NOMO-1 treated with dmso at 0.1 percent for 144 hours (cell line): ENCODE measurements at regions not wholly inside any gene's neighbourhood (a gene's known extent, or its start where the extent isn't known, plus 50 kb on each side); places are given as distances from the start of the nearest gene placed in this dataset.

Experiments
- DNase-seq: peaks from one replicate; lab custom pipeline; 2025; ENCODE audit not compliant: unreplicated experiment; lab: John Stamatoyannopoulos, UW

GRCh38 chr1:219405531-219406331, 207.2 kb downstream of the ZC3H11B start:
- DNase-seq = no peak

DNA sequence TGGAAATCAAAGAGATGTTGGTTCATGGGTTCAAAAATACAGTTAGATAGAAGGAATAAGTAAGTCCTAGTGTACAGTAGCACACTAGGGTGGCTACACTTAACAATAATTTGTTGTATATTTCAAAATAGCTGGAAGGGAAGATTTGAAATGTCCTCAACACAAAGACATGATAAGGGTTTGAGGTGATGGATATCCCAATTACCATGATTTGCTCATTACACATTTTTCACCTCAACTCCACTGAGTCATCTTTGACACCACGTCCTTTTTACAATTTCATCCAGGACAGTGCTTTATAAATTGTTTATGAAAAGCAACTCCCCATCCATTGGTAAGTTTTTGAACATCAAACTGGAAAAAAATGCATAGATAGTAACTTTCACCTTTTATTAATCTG, 208.3 kb downstream of the ZC3H11B start:
- DNase-seq = no peak

- DNase-seq = no peak
Observed at GRCh38 chr1:219402925-219403324, 210.0 kb downstream of the ZC3H11B start.

DNA sequence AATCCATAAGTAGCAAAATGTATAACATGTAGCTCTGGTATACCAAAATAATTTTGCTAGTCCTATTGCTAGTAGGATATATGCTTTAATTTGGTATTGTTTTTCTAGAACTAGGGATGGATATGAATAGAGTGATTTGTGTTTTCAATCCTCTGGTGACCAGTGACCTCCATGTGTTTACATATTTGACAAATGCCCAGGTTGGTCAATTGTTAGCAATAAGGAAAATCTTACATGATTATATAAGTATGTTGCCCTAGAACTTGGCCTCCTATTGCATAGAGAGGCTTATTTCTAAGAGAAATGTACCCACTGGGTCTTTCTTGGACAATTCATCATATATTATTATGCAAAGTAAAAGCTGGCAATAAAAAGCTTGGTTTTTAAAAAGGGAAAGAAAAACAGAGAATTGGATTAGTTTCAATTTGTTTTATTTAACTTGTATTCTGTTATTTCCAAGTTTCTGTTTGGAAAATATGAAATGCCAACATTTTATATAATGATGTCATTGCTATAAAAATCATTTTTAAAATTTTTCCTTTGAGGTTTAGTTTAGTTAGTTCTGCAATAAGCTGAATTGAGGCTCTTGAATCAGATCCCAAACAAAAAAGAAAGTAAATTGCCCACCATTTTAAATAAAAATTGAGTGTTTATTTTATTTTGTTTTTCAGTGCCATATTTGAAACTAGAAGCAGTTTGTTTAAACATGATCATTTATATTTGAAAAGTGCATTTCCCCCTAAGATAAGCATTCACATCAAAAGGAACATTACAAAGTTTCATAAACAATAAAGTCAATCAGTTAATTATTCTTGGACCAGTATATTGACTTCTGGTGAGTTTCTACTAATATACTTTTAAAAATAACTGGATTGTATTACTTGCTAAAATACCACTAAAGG, 210.9 kb downstream of the ZC3H11B start:
- DNase-seq = no peak

GRCh38 chr1:219399446-219399845, 213.5 kb downstream of the ZC3H11B start:
- DNase-seq = no peak

DNA sequence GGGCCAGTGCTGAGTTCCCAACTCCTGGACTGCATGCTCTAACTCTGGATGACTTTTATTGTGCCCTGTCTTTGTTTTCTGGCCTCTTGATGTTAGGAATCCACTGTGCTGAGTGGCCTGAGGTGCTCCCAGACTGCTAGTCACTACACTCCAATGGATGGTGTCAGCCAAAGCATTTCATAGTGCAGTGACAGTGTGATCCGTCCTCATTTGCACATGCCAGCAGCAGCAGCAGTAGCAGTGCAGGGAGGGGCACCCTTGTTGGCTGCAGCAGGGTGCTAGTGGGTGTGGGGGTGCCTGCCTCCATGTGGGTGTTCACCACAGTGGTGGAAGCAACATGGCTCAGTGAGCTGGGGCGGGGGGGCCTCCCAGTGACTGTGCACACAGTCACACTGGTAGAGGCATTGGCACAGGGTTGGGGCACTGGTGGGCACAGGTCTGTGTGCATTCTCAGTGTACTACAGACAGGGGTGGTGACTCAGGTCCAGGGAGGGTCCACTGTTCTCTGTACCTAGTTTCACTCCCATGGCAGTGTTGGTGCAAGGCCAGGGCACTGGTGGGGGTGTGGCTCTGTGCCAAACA, 214.0 kb downstream of the ZC3H11B start:
- no peak for DNase-seq

DNA sequence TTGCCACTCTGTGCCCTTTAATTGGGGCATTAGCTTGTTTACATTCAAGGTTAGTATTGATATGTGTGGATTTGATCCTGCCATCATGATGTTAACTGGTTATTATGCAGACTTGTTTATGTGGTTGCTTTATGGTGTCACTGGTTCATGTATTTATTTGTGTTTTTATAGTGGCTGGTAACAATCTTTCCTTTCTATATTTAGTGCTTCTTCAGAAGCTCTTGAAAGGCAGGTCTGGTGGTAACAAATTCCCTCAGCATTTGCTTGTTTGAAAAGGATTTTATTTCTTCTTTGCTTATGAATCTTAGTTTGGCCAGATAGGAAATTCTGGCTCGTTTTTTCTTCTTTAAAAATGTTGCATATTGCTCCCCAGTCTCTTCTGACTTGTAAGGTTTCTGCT, 215.4 kb downstream of the ZC3H11B start:
- DNase-seq = no peak

GRCh38 chr1:219391297-219391696, 217.6 kb downstream of the LYPLAL1 start:
- no peak for DNase-seq

DNA sequence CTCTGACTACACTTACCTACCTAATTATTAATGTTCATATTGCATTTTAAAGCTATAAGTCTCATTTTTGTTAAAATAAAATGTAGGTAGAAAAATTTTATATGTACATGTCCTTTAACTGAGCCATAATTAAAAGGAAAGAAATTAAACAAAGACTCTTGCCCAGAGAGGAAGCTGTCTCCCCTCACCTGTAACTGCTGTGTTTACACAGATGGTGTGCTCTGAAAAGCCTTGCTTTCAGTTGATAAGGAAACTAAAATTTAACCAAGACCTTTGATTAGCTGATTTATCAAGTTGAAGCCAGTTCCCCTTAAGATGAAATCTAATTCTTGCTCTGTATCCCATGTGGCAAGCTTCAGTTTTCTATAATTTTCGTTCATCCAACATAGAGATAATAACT, 213.5 kb downstream of the LYPLAL1 start:
- DNase-seq = no peak

DNA sequence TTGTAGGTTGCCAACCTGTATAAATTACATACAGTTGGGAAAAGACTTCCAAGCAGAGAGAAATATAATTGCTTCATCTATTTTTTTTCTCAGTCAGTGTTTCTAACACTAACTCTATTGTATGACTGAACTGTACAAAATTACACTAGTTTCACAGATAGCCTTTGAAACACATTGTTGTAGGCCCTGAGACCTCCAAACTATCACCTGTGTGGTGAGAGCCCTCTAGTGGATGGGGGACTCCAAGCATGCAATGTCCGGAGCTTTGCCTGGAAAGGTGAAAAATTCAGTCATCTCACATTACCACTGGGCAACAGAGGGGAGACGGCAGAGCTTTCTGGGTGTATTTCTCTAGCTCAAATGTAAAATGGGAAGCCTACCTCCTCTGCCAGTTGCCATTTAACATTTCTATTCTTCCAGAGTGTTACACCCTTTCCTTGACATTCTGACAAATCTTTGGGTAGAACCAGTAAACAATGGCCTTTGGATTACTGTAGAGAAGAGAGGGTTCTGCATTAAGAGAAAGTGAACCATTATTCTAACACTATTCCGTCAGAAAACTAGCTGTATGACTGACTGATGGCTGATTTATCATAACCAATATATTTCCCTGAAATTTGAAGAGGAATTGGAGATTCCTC, 212.2 kb downstream of the LYPLAL1 start:
- DNase-seq = no peak

- no peak for DNase-seq
Observed at GRCh38 chr1:219383281-219383680, 209.6 kb downstream of the LYPLAL1 start.

GRCh38 chr1:219381396-219381795, 207.7 kb downstream of the LYPLAL1 start:
- no peak for DNase-seq

GRCh38 chr1:219380463-219380862, 206.8 kb downstream of the LYPLAL1 start:
- DNase-seq = no peak

- no peak for DNase-seq
Observed at GRCh38 chr1:219379691-219380090, 206.0 kb downstream of the LYPLAL1 start.

DNA sequence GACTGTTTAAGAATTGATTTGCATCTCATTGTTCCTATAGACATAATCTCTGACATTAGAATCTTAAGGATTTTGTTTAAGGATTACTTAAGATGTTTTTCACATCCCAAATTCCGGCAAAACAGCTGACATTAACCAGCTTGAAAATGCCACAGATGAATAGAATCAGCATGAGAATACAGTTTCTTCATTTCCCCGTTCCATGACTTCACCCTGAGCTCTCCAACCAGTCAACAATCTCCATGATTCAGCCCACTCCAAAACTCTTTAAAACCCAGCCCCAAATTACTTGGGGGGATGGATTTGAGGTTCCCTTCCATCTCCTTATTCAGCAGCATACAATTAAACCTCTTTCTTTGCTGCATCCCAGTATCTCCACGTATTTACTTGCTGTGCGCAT, 201.0 kb downstream of the LYPLAL1 start:
- DNase-seq = no peak

- DNase-seq = no peak
Observed at GRCh38 chr1:219374046-219374566, 200.4 kb downstream of the LYPLAL1 start.

- DNase-seq = no peak
Observed at GRCh38 chr1:219373616-219373935, 199.9 kb downstream of the LYPLAL1 start.

DNA sequence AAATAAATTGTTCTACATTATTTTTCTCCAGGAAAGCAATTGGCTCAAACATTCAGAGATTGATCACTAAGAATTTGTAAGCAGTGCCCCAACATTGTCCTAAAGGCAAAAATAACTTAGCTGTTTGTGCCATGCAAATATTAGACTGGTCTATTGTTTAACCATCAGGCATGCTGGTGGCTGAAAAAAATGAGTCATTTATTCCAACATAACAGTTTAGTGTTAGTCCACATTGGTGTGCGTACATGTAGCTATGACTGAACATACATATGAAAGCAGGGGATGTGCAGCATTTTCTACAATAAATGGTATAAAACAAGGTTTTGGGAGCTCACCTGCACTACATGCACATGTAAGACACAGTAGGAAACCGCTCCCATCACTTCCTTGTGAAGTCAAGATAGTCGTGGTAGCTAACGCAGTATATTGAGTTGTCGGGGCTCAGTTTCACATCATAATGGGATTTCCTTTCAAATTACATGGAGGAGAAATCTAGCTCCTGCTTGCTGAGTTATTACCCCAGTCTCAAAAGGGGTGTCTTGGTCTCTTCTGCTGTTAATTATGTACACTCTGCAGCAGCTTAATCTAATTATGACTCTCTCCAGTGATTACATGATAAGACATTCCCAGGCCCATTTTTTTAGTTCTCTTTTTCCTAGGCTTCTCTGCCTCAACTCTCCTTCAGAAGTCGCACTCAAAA, 199.4 kb downstream of the LYPLAL1 start:
- DNase-seq = no peak

GRCh38 chr1:219371471-219371870, 197.8 kb downstream of the LYPLAL1 start:
- DNase-seq = no peak

GRCh38 chr1:219367496-219367895, 193.8 kb downstream of the LYPLAL1 start:
- no peak for DNase-seq

GRCh38 chr1:219365451-219365850, 191.8 kb downstream of the LYPLAL1 start:
- no peak for DNase-seq
